H1 (cell line): ENCODE measurements at regions not wholly inside any gene's neighbourhood (a gene's known extent, or its start where the extent isn't known, plus 50 kb on each side); places are given as distances from the start of the nearest gene placed in this dataset.

Experiments
- BCL11A ChIP-seq, 2 experiments: IDR thresholded peaks; one replicate each; pipeline ENCODE4 v1.6.1; 2011; ENCODE audit warnings: low read depth in 2 of 2, low read length in 2 of 2, mild to moderate bottlenecking in 2 of 2
- CTCF ChIP-seq, 3 experiments: IDR thresholded peaks; 1 replicate in 2 of 3; 2 replicates in 1 of 3; pipeline versions ENCODE4 v1.5.1 to v1.6.1; 2011; ENCODE audit warnings: low read length in 3 of 3, mild to moderate bottlenecking in 3 of 3, inconsistent platforms in 2 of 3, low read depth in 1 of 3, moderate library complexity in 1 of 3; ENCODE audit not compliant: insufficient read depth in 1 of 3; ENCODE audit errors: control extremely low read depth in 1 of 3
- GABPA ChIP-seq: IDR thresholded peaks from 2 replicates; pipeline ENCODE4 v1.6.1; 2011; ENCODE audit warnings: mild to moderate bottlenecking, low read length, moderate library complexity, borderline replicate concordance; ENCODE audit not compliant: insufficient read depth
- HDAC2 ChIP-seq, 2 experiments: fragments of 300-600 bp in 1 of 2; sonication (generic) in 1 of 2; IDR thresholded peaks; 2 replicates each; pipeline ENCODE4 v1.6.1; 2011 to 2012; ENCODE audit warnings: low read depth in 2 of 2, low read length in 2 of 2, mild to moderate bottlenecking in 2 of 2, moderate library complexity in 2 of 2, borderline replicate concordance in 1 of 2, inconsistent platforms in 1 of 2
- MAX ChIP-seq: IDR thresholded peaks from 2 replicates; pipeline ENCODE4 v1.6.1; 2012; ENCODE audit warnings: inconsistent platforms
- NRF1 ChIP-seq: IDR thresholded peaks from 2 replicates; pipeline ENCODE4 v1.6.1; 2011; ENCODE audit warnings: mild to moderate bottlenecking, low read depth, low read length, improper control_type of control experiment
- SRF ChIP-seq: IDR thresholded peaks from 2 replicates; pipeline ENCODE4 v1.6.1; 2011; ENCODE audit warnings: mild to moderate bottlenecking, low read depth, low read length, moderate library complexity

GRCh38 chr14:82779301-82779700, 1245.6 kb upstream of the SEL1L start (continued):
- TF ChIP-seq CTCF (IDR thresholded peaks at IDR 0.05; ENCODE audit: control extremely low read depth in 1 of 3, insufficient read depth in 1 of 3, low read depth in 1 of 3, low read length in 3 of 3) = no peak
- TF ChIP-seq SRF = no peak
- no peak for TF ChIP-seq HDAC2 (IDR thresholded peaks at IDR 0.05; ENCODE audit: borderline replicate concordance in 1 of 2, low read depth in 2 of 2, low read length in 2 of 2)
- no peak for TF ChIP-seq NRF1
- TF ChIP-seq GABPA = no peak
- TF ChIP-seq BCL11A (IDR thresholded peaks at IDR 0.05; ENCODE audit: low read depth in 2 of 2, low read length in 2 of 2) = no peak
- TF ChIP-seq MAX = no peak
